ELF-1 (cell line): ENCODE measurements at regions not wholly inside any gene's neighbourhood (a gene's known extent, or its start where the extent isn't known, plus 50 kb on each side); places are given as distances from the start of the nearest gene placed in this dataset.
A peak's percentile ranks its signal among the peaks of the same experiment; 100 is the strongest.
"Not testable (repeated sequence)": the region's sequence is repeated elsewhere in the genome, so short reads cannot be mapped to it uniquely, and the experiment has no call there.

Experiments used
- DNase-seq: peaks from one replicate; pipeline ENCODE4 v3.0.0-alpha.2; 2016; ENCODE audit warnings: low read depth, low spot score

GRCh38 chr17:64773386-64773835 is 111.3 kb upstream of the SMURF2 start:
- DNase-seq: no peak

- DNase-seq: no peak
Measured at GRCh38 chr17:64772845-64773299, 110.8 kb upstream of the SMURF2 start.

- DNase-seq: no peak
Measured at GRCh38 chr17:64771980-64772844, 110.1 kb upstream of the SMURF2 start.

DNA sequence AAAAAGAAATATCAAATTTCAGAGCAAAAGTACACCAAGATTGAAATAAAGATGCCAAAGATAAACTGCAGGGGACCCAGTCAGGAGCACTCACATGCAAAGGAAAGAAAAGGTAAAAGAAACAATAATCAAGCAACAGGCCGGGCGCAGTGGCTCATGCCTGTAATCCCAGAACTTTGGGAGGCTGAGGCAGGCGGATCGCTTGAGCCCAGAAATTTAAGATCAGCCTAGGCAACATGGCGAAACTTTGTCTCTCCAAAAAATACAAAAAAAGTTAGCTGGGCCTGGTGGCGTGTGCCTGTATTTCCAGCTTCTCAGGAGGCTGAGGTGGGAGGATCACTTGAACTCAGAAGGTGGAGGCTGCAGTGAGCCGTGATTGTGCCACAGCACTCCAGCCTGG is 107.6 kb upstream of the SMURF2 start:
- DNase-seq: no peak

GRCh38 chr17:64767269-64767997 is 105.3 kb upstream of the SMURF2 start:
- no peak for DNase-seq

GRCh38 chr17:64765191-64765889 is 103.2 kb upstream of the SMURF2 start:
- no peak for DNase-seq

DNA sequence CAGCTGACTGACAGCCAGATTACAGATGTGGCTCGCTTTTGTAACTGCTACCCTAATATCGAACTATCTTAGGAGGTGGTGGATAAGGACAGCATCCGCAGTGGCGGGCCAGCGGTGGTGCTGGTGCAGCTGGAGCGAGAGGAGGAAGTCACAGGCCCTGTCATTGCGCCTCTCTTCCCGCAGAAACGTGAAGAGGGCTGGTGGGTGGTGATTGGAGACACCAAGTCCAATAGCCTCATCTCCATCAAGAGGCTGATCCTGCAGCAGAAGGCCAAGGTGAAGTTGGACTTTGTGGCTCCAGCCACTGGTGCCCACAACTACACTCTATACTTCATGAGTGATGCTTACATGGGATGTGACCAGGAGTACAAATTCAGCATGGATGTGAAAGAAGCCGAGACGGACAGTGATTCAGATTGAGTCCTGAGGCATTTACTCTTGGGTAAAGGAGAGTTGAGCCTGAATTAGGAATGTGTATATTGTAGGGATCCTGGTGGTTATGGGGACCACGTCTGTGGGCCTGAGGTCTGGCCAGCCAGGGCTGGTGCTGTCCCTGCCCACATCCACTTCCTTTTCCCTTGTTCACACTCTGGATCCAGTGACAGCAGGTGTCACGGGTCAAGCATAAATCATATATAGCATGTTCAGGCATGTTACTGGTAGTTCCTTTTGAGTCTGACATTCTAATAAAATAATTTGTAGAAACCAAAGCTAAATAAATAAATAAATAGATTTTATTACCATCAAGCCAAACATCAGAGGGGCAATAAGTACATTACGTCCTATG is 89.0 kb upstream of the SMURF2 start:
- no peak for DNase-seq

- no peak for DNase-seq
Measured at GRCh38 chr17:64750478-64750877, 88.4 kb upstream of the SMURF2 start.

DNA sequence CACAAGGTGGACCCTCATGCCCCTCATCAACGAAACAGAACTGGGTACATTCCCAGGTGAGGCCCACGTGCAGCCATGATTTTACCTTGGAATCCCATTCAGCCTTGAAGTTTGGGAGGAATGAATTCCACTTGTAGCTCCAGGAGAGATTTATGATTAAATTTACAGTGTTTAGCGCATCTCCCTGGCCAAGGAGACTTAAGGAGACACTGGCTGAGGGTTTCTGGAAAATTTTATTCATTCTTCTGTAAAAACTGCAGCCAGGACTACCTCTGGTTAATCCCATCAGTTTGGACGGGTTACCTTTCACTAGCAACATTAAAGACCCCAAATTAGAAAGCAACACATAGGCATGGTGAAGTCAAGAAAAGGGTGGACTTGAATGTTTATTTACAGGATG is 87.2 kb upstream of the SMURF2 start:
- no peak for DNase-seq

DNA sequence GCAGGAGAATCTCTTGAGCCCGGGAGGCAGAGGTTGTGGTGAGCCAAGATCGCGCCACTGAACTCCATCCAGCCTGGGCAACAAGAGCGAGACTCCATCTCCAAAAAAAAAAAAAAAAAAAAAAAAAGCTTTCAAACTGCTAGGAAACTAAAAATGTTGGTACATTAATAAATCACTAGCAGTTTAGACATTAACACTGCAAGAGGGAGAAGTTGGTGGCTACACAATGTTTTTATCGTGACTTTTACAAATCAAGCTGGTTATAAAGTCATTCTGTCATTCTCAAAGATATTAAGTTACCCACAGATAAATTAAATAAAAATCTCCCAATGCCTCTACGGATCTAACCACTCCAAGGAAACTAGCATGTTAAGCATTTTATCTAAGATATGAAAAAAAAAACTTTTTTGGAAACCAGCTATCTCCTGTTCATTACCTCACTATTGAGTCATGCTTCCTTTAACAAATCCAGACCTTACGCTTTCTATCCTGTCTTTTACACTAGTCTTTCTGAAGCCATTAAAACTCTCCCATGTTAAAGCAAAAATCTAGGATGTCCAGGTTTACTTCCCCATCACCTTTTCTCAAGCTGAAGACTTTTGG is 85.9 kb upstream of the SMURF2 start:
- DNase-seq: no peak

DNA sequence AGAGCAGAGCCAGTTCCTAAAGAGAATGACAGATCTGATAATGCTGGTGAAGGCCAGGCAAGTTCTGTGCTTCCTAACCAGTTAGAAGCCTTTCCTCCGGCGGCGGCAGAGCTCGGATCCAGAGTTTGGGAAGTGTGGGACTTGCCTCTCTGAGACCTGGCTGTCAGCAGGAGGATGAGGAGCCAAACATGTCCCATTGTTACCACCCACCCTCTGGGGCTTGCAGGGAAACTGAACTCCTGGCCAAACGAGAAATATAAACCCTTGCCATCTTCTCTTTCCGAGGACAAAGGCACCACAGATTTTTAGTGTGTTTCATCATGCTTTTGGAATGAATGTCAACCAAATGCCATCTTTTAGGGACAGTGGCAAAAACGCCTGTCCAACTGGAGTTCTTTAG is 80.2 kb upstream of the SMURF2 start:
- DNase-seq: peak; percentile 4

DNA sequence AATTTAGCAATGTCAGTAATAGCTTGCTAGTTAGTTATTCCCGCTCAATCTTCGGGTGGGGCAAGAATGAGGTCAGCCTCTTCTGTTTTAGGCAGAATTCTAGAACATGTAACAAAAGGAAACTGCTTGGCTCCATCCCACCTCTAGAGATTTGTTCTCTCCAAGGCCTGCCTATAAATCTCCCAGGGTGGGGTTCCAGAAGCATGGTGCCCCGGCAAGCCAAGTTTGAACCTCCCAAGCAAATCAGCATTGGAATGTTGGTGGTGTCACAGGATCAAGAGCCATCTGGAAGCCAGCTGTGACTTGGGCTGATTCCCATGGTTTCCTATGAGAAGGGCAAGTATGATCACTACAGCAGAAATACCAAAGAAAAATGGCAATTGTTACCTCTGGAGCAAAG is 79.8 kb upstream of the SMURF2 start:
- peak; percentile 10 for DNase-seq

DNA sequence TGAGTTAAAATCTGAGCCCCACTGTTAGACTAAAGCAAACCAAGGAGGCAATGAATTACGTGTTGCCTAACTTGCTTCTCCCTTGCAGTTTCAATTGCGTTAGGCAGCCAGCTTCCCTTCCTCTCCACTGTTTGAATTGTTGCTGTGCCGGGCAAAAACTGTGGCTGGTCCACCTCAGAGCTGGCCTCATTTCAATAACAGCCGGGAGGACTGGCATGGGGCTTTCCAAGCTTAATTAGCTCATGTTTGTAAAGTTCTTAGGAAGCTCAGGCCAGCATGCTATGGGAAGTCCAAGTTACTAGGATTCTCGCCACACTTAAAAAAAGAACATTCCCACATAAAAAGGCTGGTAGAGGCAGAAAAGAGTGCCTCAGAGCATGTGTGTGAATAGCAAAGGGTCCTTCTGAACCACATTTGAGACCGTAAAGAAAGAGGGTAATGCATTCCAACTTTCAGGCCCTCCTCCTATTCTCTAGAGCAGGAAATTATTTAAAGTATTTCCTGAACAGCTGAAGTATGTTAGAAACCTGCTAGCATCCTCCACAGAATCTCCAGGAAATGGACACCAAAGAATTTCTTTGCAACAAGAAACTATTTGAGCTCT is 79.0 kb upstream of the SMURF2 start:
- no peak for DNase-seq

DNA sequence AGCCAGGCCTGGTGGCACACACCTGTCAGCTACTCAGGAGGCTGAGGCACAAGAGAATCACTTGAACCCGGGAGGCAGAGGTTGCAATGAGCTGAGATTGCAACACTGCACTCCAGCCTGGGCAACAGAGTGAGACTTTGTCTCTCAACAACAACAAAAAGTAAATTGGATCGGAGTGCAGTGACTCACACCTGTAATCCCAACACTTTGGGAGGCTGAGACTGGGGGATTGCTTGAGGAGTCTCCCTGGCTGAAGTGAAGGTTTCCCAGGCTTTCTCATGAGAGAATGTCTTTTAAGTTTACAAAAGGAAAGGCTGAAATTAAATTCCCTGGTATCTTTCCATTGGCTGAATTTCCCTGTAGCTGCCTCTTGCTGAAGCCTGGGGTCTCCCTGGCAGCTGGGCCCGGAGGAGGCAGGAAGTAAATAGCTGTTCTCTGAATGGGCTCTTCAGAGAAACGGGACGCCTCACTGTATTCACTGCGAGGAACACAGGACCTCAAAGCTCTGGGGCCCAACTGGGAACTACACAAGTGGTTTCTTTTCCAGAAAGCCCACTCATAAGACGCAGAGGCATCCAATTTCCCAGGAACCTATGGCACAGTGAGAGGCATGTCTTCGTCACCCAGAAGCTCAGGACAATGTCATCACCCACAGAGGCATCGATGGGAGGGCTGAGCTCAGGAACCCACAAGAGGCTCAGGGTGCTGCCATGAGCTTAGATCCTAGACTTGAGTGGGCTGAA is 77.4 kb upstream of the SMURF2 start:
- DNase-seq: peak; percentile 5

DNA sequence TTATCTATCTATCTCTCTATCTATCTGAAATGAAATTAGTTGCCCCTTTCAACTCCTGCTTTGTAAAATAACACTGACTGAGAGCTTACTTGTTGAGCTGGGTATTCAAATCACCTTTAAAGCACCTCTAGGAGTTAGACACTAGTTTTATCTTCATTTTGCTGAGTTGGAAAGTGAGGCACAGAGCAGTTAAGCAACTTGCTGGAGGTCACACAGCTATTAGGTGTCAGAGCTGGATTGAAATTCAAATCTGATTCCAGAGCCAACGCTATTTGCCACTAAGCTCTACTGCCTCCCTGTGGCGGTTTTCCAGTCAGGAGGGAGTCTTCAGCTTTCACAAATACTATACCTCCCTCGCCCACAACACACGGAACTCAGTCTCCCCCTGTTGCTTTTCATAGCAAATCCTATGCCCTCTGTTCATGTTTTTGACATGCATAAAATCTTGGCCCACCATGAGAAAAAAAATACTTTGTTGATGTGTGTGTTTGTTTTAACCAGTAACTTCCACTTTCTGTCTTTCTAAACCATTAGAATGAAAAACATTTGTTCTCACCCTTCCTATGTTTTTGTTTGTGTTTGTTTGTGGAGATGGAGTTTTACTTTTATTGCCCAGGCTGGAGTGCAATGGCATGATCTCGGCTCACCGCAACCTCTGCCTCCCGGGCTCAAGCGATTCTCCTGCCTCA is 74.8 kb upstream of the SMURF2 start:
- peak; percentile 58 for DNase-seq

DNA sequence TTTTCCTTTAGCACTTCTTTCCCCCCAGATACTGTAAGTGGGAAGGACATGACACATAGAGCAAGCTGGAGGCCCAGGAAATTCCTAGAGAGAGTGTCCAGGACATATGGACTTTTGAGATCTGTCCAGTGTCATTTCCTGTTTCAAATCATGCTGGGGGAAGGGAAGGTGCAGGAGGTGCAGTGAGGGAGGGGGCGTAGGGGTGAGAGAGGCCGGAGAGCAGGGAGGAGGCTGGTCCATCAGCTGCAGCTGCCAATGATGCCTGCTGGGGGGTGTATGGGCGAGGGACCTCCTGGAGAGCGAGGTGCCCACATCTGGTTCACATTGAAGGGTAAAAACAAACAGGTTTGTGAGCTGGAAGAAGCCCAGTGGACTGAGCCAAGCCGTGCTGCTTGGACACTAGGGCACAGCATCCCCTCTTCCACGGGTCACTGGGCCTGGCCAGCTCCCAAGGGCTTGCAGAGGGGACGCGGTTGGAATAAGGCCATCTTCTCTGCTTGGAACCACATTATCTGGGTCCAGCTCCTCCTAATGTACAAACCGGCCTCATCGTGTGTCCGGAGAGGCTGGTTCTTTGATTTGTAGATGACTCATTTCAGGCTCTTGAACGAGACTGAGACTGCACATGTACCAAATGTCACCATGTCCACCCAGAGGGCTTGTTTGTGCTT is 70.4 kb upstream of the SMURF2 start:
- DNase-seq: no peak

- not testable (repeated sequence) for DNase-seq
Measured at GRCh38 chr17:64730023-64730422, 67.9 kb upstream of the SMURF2 start.

DNA sequence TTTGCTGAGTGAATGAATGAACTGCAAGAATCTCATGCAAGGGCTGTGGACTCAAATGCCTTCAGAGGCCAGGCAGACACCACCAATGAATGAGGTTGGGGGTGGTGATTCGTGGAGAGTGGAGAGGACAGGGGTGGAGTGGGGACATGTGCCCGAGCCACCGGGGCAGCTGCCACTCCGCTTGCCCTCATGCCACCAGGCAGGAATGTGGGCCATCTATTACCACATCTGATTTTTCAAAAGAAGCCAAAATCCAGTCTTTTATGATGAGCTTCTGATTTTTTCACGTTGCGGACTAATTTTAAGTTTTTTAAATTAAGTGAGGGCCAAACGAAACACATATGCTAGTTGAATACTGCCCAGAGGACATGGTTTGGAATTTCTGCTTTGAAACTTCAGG is 67.1 kb upstream of the SMURF2 start:
- DNase-seq: no peak
